GM13976 (cell line): ENCODE measurements at regions not wholly inside any gene's neighbourhood (a gene's known extent, or its start where the extent isn't known, plus 50 kb on each side); places are given as distances from the start of the nearest gene placed in this dataset.
"Not testable (repeated sequence)": the region's sequence is repeated elsewhere in the genome, so short reads cannot be mapped to it uniquely, and the experiment has no call there.

Experiments used
- DNase-seq: peaks from one replicate; pipeline ENCODE4 v3.0.0; 2012; ENCODE audit warnings: low spot score
- CTCF ChIP-seq: IDR thresholded peaks from 2 replicates; pipeline ENCODE4 v1.5.1; 2012; ENCODE audit warnings: borderline replicate concordance, mild to moderate bottlenecking; ENCODE audit not compliant: insufficient read depth; ENCODE audit errors: extremely low read depth, missing control alignments, control extremely low read depth
- in situ Hi-C: fragments of 300-500 bp; cut with MboI; formaldehyde crosslinking; loops from one replicate; pipeline ENCODE4 v1.12.0; 2022; ENCODE audit warnings: low sequenced_read_pairs, mixed read lengths, inconsistent platforms; ENCODE audit not compliant: unreplicated experiment

- no peak for DNase-seq
- in situ Hi-C loops = no loop called here
- TF ChIP-seq CTCF = no peak
Observed at GRCh38 chr6:18543051-18543450, 155.9 kb downstream of the RNF144B start.

- in situ Hi-C loops = not testable (repeated sequence)
Observed at GRCh38 chr6:18545142-18545541, 158.0 kb downstream of the RNF144B start.

GRCh38 chr6:18545726-18546125 lies 158.6 kb downstream of the RNF144B start:
- no peak for DNase-seq
- TF ChIP-seq CTCF = no peak
- in situ Hi-C loops = no loop called here

More at GRCh38 chr6:18545142-18545541, 158.0 kb downstream of the RNF144B start:
- DNase-seq = not testable (repeated sequence)

- DNase-seq = no peak
- no peak for TF ChIP-seq CTCF
- in situ Hi-C loops = no loop called here
Observed at GRCh38 chr6:18550119-18550518, 163.0 kb downstream of the RNF144B start.

- in situ Hi-C loops = no loop called here
Observed at GRCh38 chr6:18551228-18551627, 164.1 kb downstream of the RNF144B start.

GRCh38 chr6:18555750-18556149 lies 168.6 kb downstream of the RNF144B start:
- TF ChIP-seq CTCF = no peak
- in situ Hi-C loops = no loop called here
- DNase-seq = no peak

More at GRCh38 chr6:18551228-18551627, 164.1 kb downstream of the RNF144B start:
- DNase-seq = no peak
- no peak for TF ChIP-seq CTCF

- in situ Hi-C loops = no loop called here
- TF ChIP-seq CTCF = no peak
- no peak for DNase-seq
Observed at GRCh38 chr6:18561037-18561750, 174.0 kb downstream of the RNF144B start.
